Stimulated activated CD8-positive, alpha-beta memory T cell treated with anti-CD3 and anti-CD28 coated beads, Interleukin-7, amount 100 ng/mL, for 24 hours (primary cell): ENCODE measurements at regions not wholly inside any gene's neighbourhood (a gene's known extent, or its start where the extent isn't known, plus 50 kb on each side); places are given as distances from the start of the nearest gene placed in this dataset.

Experiments used
- DNase-seq: peaks from one replicate; pipeline ENCODE4 v3.0.0-alpha.2; 2020; ENCODE audit warnings: low read depth

DNA sequence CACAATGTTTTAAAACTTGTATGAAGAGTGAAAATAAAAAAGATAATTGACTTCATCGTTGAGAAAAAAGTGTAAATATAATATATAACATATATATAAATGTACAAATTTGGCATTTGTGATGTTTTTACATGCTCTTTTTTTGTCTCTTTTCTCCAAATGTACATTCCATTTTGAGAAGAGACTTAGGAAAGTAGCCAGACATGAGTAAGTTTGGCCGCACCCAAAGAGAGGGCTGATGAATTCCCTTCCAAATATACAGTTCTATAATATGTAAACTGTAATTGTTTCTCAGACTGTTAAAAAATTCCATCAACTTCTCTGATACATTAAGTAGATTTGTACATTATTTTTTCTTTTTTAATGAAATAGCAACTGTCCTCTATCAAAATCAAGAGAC lies 193.2 kb upstream of the MAP3K1 start:
- no peak for DNase-seq

- DNase-seq: no peak
Measured at GRCh38 chr5:56620903-56621677, 194.3 kb upstream of the MAP3K1 start.

- no peak for DNase-seq
Measured at GRCh38 chr5:56617998-56618397, 197.4 kb upstream of the MAP3K1 start.

GRCh38 chr5:56616454-56617160 lies 198.7 kb upstream of the MAP3K1 start:
- DNase-seq: no peak

DNA sequence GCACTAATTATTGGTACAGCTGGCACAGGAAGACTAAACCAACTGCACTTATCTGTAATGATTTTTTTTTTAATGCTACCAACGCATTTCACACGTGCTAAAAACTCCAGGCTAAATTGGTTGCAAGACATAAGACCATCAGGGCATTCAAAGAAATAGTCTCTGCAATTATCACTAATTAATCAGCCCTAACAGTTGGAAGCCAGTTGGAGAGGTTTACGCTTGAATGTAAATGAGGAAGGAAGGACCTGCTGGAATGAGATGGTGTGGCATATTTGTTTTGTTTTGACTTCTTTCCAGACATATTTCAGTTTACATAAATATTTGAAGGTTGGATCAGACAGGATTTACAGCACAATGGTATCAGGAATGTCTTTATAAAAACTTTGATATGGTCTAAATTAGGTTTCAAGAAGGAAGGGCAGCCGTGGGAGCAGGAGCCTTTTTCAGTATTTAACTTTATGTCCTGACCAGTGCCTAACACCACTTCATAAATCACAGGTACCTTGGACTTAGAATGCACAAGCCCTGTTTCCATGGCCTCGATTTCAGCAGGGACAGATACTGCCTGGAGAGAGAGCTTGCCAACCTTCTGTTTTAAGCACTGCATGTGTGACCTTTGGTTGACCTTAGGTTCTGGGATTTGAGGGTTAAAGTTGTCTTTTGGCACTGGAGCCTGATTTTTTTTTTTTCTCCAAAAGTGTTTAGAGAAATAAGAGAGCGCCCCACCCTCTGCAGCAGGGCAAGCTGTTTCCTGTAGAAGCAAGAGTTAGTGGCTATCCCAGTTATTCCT lies 199.8 kb upstream of the MAP3K1 start:
- DNase-seq: no peak

DNA sequence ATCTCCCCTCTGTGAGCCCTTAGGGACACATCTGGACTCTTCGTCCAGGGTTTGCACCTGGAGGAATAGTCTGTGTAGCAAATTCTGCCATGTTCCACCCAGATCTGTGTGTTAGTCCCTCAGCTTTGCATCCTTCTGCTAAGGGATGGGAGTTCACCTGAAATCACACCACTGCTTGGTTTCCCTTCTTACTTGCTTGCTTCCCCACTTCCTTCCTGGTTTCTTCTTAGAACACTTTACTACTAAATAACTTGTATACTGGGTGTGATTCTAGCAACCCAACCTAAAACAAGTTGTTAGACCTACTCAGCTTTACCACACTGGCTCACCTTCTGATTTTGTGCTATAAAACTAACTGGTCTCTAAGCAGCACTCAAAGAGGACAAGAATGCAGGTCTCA lies 202.6 kb upstream of the MAP3K1 start:
- no peak for DNase-seq

DNA sequence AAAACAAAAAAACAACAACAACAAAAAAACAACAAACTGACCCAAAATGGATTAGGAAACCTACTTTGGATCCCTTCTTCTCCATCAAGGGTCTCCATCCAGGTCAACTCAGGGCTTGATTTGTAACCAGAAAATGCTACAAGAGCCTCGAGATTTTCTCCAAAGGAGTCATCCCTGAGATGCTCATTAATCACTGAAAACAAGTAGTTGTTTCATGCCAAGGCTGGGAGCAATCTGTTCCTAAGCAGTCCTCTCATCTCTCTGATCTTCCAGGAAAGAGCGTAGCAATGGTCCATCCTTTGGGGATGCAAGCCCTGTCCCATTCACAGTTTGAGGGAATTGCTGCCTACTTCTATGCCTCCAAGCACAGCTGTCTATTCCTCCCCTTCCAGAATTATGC lies 203.0 kb upstream of the MAP3K1 start:
- no peak for DNase-seq

GRCh38 chr5:56610093-56610698 lies 205.2 kb upstream of the MAP3K1 start:
- no peak for DNase-seq

- no peak for DNase-seq
Measured at GRCh38 chr5:56608217-56608925, 207.0 kb upstream of the MAP3K1 start.

- DNase-seq: no peak
Measured at GRCh38 chr5:56607551-56607950, 207.8 kb upstream of the MAP3K1 start.

DNA sequence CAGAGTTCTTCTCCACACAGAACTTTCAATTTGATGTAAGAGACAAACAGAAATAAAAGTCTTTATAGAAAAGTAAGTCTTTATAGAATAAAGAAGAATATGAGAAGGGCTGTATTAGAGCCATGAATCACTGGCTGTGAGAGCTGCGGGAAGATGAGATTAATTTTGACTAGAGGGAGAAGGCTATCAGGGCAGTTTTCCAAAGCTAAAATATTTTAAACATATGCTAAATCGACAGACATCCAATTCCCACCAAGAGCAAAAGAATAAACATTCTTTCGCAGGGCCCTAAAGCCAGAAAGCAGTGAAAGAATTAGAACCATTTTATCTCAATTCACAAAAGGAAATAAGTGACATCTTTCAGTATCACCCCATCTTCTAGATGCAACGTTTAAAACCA lies 208.3 kb upstream of the MAP3K1 start:
- DNase-seq: no peak

GRCh38 chr5:56606192-56606591 lies 209.2 kb upstream of the MAP3K1 start:
- DNase-seq: no peak

- no peak for DNase-seq
Measured at GRCh38 chr5:56605231-56605630, 210.1 kb upstream of the MAP3K1 start.

GRCh38 chr5:56601641-56602071 lies 213.7 kb upstream of the MAP3K1 start:
- DNase-seq: no peak

DNA sequence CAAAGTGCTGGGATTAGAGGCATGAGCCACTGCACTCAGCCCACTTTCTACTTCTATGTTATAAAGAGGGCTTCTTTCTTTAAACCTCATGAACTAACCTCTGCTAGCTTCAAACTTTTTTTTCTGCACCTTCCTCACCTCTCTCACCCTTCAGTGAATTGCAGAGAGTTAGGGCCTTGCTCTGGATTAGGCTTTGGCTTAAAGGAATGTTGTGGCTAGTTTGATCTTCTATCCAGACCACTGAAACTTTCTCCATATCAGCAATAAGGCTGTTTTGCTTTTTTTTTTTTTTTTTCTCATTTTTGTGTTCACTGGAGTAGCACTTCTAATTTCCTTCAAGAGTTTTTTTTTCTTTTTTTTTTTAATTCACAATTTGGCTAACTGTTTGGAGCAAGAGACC lies 216.4 kb upstream of the MAP3K1 start:
- DNase-seq: no peak

DNA sequence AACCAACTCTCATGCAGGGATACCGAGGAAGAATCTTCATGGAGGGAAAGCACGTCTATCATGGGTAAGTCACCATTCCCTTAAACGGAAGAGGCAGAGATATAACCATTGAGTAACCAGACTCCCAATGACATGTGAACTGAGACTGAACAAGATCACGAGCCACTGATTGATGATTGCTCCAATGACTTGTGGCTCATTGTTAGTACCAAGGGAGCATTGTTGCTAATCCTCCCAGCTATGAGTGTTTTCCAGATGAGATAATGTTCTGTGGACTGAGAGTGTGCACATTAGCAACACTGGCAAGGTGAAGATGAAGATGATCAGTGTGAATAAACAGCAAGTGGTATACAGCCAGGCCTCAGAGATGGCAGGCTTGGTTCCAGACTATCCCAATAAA lies 219.2 kb upstream of the MAP3K1 start:
- DNase-seq: no peak

GRCh38 chr5:56595566-56595965 lies 219.8 kb upstream of the MAP3K1 start:
- no peak for DNase-seq

- DNase-seq: no peak
Measured at GRCh38 chr5:56594792-56595191, 220.6 kb upstream of the MAP3K1 start.

DNA sequence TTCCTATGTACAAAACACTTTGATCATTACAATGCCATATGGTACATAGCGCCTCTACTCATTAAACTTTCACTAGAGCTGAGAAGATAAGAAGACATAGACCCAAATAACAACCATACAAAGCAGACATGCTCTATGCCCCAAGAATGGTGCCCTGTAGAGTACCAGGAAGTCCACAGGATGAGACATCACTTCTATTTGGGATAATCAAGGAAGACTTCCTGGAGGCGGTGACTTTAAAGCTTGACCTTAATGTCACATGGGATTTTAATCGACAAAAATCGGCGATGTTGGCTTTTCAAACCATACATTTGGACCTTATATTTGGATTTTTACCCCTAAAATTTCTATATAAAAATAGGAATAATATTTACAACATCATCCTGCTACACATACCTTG lies 224.3 kb upstream of the MAP3K1 start:
- DNase-seq: no peak

GRCh38 chr5:56589481-56589860 lies 225.9 kb upstream of the MAP3K1 start:
- DNase-seq: no peak

GRCh38 chr5:56588636-56589480 lies 226.5 kb upstream of the MAP3K1 start:
- DNase-seq: no peak
